HUES48 (cell line): ENCODE measurements at regions not wholly inside any gene's neighbourhood (a gene's known extent, or its start where the extent isn't known, plus 50 kb on each side); places are given as distances from the start of the nearest gene placed in this dataset.
"Not testable (repeated sequence)": the region's sequence is repeated elsewhere in the genome, so short reads cannot be mapped to it uniquely, and the experiment has no call there.

Experiments
- H3K27ac ChIP-seq: one replicate; pipeline ENCODE4 v1.7.0; 2013; ENCODE audit warnings: low read depth, low read length, inconsistent platforms
- H3K27me3 ChIP-seq: 2 replicates; pipeline ENCODE4 v1.6.1; 2013; ENCODE audit warnings: mild to moderate bottlenecking, low read length; ENCODE audit not compliant: control insufficient read depth, insufficient read depth
- H3K36me3 ChIP-seq: 2 replicates; pipeline ENCODE4 v1.6.1; 2013; ENCODE audit warnings: low read length; ENCODE audit not compliant: control insufficient read depth, insufficient read depth
- H3K4me1 ChIP-seq: 2 replicates; pipeline ENCODE4 v1.6.1; 2013; ENCODE audit warnings: mild to moderate bottlenecking, low read length; ENCODE audit not compliant: control insufficient read depth, insufficient read depth
- H3K4me3 ChIP-seq: 2 replicates; pipeline ENCODE4 v1.5.1; 2013; ENCODE audit warnings: mild to moderate bottlenecking, low read depth, low read length
- H3K9ac ChIP-seq: 2 replicates; pipeline ENCODE4 v1.6.1; 2013; ENCODE audit warnings: mild to moderate bottlenecking, low read depth, low read length, moderate library complexity
- H3K9me3 ChIP-seq: 2 replicates; pipeline ENCODE4 v1.6.1; 2013; ENCODE audit warnings: low read length; ENCODE audit not compliant: control insufficient read depth, insufficient read depth

DNA sequence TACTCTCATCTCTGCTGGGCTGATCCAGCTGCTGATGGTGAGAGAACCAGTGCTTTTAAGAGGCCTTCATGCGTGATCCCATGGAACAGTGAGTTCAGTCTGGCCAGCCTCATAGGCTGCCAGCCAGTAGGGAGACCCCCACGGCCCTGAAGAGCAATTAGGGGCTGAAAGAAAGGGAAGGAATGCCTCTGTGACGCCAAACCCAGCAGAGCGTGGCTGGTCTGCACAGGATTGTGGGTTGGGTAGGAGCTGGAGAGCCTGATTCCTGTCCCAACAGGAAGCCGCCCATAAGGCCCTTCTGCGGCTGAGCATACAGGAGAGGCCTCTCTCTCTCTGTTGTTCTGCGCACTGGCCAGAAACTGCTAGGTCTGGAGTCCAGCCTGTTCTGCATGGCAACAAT is 181.5 kb upstream of the E2F8 start:
- H3K27ac ChIP-seq, result no peak overlapping the region
- H3K4me1 ChIP-seq, result peaks cover 5% of the 10 kb centered on the region; the same call in 1 of the 2 replicates

DNA sequence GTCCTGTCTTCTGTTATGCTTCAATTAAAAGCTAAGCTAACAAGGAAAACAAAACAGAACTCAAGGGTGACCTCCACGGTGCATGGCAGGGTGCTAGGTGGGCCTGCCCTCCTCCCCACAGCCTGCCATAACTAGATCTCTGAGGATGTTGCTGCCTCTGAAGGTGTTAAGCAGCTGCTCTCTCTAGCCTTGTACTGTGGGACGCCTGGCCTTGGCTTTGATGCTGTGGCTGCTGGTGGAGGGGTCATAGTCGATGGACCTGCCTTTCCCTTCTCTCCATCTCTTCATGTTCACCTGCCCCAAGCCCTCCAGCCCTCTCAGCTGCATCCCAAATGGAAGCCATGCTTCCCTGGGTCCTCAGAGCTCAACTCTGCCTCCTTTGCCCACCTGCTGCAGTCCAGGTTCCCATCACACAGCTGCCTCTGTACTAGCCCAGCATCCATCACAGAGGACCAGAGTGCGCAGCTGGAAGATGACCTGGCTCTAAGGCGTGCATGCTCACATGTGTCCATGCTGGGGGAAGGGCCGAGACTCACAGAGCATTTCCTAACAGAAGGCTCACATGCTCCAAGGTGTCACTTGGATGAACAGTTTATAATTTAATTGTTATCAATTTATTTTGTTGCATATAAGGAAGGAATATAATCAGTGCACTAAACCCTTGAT is 180.3 kb upstream of the E2F8 start:
- no peaks in the 10 kb centered on the region for H3K36me3 ChIP-seq
- no peak overlapping the region for H3K4me3 ChIP-seq
- H3K4me1 ChIP-seq, result no peaks in the 10 kb centered on the region
- no peak overlapping the region for H3K9ac ChIP-seq
- no peak overlapping the region for H3K27ac ChIP-seq
- no peaks in the 10 kb centered on the region for H3K9me3 ChIP-seq
- no peaks in the 10 kb centered on the region for H3K27me3 ChIP-seq

More for the DNA sequence above, 181.5 kb upstream of the E2F8 start:
- Histone ChIP-seq H3K9me3 (no peaks in the 10 kb centered on the region), H3K9ac (no peak overlapping the region), H3K4me3 (no peak overlapping the region), H3K36me3 (no peaks in the 10 kb centered on the region), H3K27me3 (no peaks in the 10 kb centered on the region)

DNA sequence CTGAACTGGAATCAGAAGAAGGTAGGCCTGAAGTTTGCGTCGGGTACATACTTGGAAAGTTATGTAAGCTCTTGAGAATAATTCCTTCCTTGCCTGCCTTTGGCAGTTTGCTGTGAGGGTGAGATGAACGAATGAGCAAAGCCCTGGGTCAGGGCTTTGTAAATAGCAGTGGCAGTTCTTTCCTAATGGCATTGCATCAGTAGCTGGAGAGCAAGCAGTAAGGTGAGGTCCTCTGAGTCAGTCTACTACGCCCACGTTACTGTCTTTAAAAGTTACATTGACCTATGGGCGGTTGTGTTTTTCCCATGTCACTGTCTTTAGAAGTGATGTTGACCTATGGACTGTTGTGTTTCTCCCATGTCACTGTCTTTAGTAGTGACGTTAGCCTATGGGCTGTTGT is 179.1 kb upstream of the E2F8 start:
- H3K27me3 ChIP-seq, result no peaks in the 10 kb centered on the region
- H3K4me3 ChIP-seq, result no peak overlapping the region
- no peak overlapping the region for H3K9ac ChIP-seq
- no peaks in the 10 kb centered on the region for H3K9me3 ChIP-seq
- H3K27ac ChIP-seq, result no peak overlapping the region
- no peaks in the 10 kb centered on the region for H3K4me1 ChIP-seq
- no peaks in the 10 kb centered on the region for H3K36me3 ChIP-seq

DNA sequence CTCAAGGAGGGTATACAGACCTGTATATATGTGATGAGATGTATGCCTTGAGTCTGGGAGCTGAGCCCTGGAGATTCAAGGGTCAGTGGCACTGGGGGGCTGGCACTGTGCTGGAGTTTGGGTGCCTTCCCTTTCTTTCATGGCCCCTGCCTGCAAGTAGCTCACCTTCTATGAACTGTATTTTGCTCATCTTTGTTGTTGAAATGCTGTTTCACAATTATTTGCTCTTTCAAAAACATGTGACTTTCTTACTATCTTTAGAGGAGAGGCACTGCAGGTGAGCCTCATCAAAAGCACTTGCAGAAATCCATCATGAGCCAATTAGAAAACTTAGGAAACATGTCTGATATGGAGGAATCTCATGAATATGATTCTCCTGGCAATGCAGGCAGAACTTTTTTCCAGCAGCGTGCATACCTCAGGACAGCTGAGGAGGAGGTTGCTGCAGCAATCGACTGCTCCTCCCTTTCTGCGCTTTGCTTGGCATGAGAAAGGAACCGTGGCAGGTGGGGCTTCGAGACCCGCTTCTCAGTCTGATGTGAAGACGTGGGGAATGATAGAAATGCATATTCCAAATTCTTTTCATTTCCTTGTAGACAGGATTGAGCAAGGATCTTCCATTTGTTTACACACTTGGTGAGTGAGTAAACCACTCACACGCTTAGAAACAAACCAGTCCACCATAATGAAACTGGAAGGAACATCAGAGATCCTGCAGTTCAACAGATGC is 178.4 kb upstream of the E2F8 start:
- Histone ChIP-seq H3K27ac (no peak overlapping the region), H3K4me1 (no peaks in the 10 kb centered on the region), H3K36me3 (no peaks in the 10 kb centered on the region), H3K9me3 (no peaks in the 10 kb centered on the region), H3K27me3 (no peaks in the 10 kb centered on the region), H3K9ac (no peak overlapping the region), H3K4me3 (no peak overlapping the region)

DNA sequence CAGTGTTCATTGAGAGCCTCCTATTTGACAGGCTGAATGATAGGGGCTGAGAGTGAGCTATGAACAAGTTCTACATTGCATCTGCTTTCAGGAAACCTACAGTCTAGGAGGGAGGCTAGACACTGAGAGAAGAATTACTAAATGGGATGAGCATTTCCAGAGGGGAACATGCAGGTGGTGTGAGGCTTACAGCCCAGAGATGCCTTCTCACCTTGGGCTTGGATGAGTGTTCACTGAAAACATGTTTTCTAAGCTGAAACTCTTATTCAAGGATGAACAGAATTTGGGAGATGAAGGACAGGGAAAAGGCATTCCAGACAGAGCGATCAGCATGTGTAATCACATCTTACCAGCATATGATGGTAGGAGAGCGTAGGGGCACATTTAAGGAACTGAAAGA is 177.5 kb upstream of the E2F8 start:
- Histone ChIP-seq H3K36me3 (no peaks in the 10 kb centered on the region), H3K4me1 (no peaks in the 10 kb centered on the region), H3K9me3 (no peaks in the 10 kb centered on the region), H3K4me3 (no peak overlapping the region), H3K9ac (no peak overlapping the region), H3K27me3 (no peaks in the 10 kb centered on the region), H3K27ac (no peak overlapping the region)

DNA sequence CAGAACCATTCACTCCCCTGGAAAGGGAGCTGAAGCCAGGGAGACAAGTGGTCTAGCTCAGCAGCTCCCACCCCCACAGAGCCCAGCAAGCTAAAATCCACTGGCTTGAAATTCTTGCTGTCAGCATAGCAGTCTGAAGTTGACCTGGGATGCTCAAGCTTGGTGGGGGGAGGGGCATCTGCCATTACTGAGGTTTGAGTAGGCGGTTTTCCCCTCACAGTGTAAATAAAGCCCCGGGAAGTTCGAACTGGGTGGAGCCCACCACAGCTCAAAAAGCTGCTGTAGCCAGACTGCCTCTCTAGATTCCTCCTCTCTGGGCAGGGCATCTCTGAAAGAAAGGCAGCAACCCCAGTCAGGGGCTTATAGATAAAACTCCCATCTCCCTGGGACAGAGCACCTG is 171.3 kb upstream of the E2F8 start:
- not testable (repeated sequence) for H3K4me3 ChIP-seq, H3K9me3 ChIP-seq, H3K9ac ChIP-seq, H3K4me1 ChIP-seq, H3K27me3 ChIP-seq, H3K36me3 ChIP-seq, H3K27ac ChIP-seq

DNA sequence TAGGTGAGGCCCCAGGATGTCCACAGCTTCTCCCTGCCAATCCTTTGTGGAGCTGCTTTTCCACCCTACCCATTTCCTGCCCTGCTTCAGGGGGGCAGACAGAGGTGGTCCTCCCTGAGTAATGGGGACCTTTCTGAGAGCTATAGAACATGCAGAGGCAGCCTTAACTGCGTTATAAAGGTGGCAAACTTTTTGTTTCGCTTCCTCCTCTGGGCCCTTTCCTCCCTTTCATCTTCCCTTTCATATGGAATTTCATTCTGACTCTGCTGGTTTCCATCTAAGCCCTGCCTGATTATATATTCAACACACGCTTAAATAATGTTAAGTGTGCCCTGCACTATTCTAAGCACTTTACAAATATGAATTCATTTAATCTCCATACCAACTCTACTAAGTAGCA is 169.3 kb upstream of the E2F8 start:
- Histone ChIP-seq H3K4me1 (peaks cover 6% of the 10 kb centered on the region; the same call in 1 of the 2 replicates), H3K4me3 (no peak overlapping the region), H3K36me3 (no peaks in the 10 kb centered on the region), H3K9ac (no peak overlapping the region), H3K27me3 (no peaks in the 10 kb centered on the region), H3K9me3 (no peaks in the 10 kb centered on the region), H3K27ac (no peak overlapping the region)

DNA sequence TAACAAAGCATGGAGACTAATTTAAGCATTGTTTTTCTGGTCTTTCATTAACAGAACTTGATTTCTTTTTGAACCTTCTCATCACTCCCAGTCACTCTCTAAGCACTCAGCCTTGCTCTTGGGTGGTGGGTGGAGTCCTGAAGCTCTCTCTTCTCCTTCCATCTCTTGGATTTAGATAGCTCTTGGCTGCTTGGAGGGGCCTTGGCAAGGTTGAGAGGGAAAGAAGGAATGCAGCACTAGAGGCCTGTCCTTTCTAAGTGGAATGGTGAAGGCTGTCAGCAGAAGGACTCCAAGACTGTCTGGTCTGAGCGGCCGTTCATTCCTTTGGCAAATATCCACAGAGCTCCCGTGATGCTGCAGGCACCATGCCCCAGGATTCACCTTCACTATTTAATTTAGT is 168.6 kb upstream of the E2F8 start:
- Histone ChIP-seq H3K4me1 (peaks cover 6% of the 10 kb centered on the region; the same call in 1 of the 2 replicates), H3K36me3 (no peaks in the 10 kb centered on the region), H3K9ac (no peak overlapping the region), H3K4me3 (no peak overlapping the region), H3K9me3 (no peaks in the 10 kb centered on the region), H3K27me3 (no peaks in the 10 kb centered on the region), H3K27ac (no peak overlapping the region)

DNA sequence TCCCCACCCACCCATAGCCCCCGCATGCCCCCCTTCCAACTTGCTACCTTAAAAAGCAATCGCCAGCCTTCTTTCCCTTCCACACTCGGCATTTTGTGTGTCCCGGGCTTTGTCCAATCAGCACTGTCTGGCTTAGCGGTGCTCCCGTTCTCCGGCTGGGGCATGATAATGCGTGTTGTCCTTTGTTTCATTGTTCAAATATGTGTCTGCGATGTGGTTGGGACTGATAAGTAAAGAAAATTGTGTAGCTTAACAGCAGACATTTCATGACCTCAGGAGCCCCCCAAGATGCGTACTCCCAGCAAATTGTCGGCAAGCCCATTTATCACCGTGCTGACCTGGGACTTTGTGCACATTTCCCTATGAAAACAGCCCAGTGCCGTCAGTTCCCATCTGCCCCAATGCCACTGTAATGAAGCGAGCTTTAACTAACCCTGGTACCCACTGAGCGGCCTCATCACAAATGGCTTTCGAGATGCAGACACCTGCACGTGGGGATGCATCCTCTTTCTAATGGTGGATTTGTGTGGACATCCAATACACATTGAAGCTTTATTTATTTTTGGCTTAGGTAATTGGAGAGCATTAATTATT is 167.0 kb upstream of the E2F8 start:
- peaks cover 6% of the 10 kb centered on the region; the same call in 1 of the 2 replicates for H3K4me1 ChIP-seq
- H3K27me3 ChIP-seq, result no peaks in the 10 kb centered on the region
- no peak overlapping the region for H3K4me3 ChIP-seq
- H3K9ac ChIP-seq, result no peak overlapping the region
- no peak overlapping the region for H3K27ac ChIP-seq
- H3K9me3 ChIP-seq, result no peaks in the 10 kb centered on the region
- no peaks in the 10 kb centered on the region for H3K36me3 ChIP-seq

DNA sequence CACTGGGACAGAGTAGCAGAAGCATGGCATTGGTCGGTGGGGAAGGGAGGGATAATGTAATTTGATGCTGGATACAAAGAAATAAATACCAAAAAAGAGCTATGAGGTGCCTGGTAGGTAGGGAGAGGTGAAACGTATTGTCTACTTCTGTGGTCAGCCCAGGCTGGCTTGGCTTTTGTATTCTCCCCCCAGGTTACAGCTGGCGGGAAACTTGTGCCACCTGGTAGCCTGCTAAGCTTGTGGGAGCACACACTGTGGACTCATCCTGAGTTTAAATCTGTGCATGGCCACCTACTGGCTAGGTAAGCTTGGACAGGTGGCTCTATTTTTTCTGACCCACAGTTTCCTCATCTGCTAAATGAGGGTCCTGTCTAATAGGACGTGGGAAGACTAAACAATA is 165.2 kb upstream of the E2F8 start:
- no peaks in the 10 kb centered on the region for H3K27me3 ChIP-seq
- H3K9me3 ChIP-seq, result no peaks in the 10 kb centered on the region
- no peak overlapping the region for H3K4me3 ChIP-seq
- no peak overlapping the region for H3K9ac ChIP-seq
- peaks cover 4% of the 10 kb centered on the region; the same call in 1 of the 2 replicates for H3K4me1 ChIP-seq
- H3K36me3 ChIP-seq, result no peaks in the 10 kb centered on the region
- no peak overlapping the region for H3K27ac ChIP-seq

DNA sequence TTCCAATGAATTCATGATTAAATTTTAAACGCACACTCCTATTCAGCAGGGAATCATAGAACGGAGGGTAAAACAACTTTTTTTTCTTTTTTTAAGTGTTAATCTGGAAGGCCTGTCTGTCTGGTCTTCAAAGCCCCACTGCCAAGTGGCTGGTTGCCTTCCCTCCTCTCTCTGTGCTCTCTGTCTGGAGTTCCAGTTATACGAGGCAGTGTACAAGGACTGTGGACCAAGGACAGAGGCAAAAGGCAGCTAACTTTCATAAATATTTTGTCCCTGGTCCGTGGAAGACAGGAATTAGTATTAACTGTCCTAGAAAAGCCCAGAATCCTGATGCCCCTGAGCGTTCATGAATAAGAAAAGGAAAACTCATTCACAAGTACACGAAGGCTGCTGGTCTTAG is 164.0 kb upstream of the E2F8 start:
- H3K36me3 ChIP-seq, result no peaks in the 10 kb centered on the region
- H3K4me3 ChIP-seq, result no peak overlapping the region
- H3K27me3 ChIP-seq, result no peaks in the 10 kb centered on the region
- H3K27ac ChIP-seq, result no peak overlapping the region
- no peak overlapping the region for H3K9ac ChIP-seq
- no peaks in the 10 kb centered on the region for H3K9me3 ChIP-seq
- H3K4me1 ChIP-seq, result peaks cover under 1% of the 10 kb centered on the region; the same call in 1 of the 2 replicates
